ENCODE measurements at regions not wholly inside any gene's neighbourhood (a gene's known extent, or its start where the extent isn't known, plus 50 kb on each side); places are given as distances from the start of the nearest gene placed in this dataset.
"Not testable (repeated sequence)": the region's sequence is repeated elsewhere in the genome, so short reads cannot be mapped to it uniquely, and the experiment has no call there.

- Histone ChIP-seq H3K4me1 (no peaks in the 10 kb centered on the region), H3K27me3 (no peaks in the 10 kb centered on the region), H3K36me3 (no peaks in the 10 kb centered on the region), H3K9me3 (no peaks in the 10 kb centered on the region), H3K27ac (no peak overlapping the region), H3K4me3 (no peak overlapping the region)
- TF ChIP-seq POLR2A (IDR thresholded peaks at IDR 0.05) (no peak), POLR2AphosphoS5 (IDR thresholded peaks at IDR 0.05; ENCODE audit: insufficient read depth in 1 of 2, low read depth in 1 of 2) (no peak), CTCF (IDR thresholded peaks at IDR 0.05) (no peak)
- DNase-seq (ENCODE audit: extremely low spot score in 2 of 2): no peak
- intact Hi-C loops (cut with DNase I): no loop called here
Measured at GRCh38 chr2:131645177-131645765, 117.6 kb downstream of the CCDC74A start.

GRCh38 chr2:131646220-131646619, 118.5 kb downstream of the CCDC74A start:
- H3K9me3 ChIP-seq; intact Hi-C loops (cut with DNase I); H3K4me3 ChIP-seq; H3K36me3 ChIP-seq; H3K27me3 ChIP-seq; H3K27ac ChIP-seq; H3K4me1 ChIP-seq; DNase-seq (ENCODE audit: extremely low spot score in 2 of 2): not testable (repeated sequence)

- Histone ChIP-seq H3K27me3 (no peaks in the 10 kb centered on the region), H3K9me3 (no peaks in the 10 kb centered on the region), H3K4me3 (no peak overlapping the region), H3K4me1 (no peaks in the 10 kb centered on the region), H3K36me3 (no peaks in the 10 kb centered on the region), H3K27ac (no peak overlapping the region)
- TF ChIP-seq CTCF (IDR thresholded peaks at IDR 0.05): no peak
- no peak for TF ChIP-seq POLR2AphosphoS5 (IDR thresholded peaks at IDR 0.05; ENCODE audit: insufficient read depth in 1 of 2, low read depth in 1 of 2)
- TF ChIP-seq POLR2A (IDR thresholded peaks at IDR 0.05): no peak
- no peak for DNase-seq (ENCODE audit: extremely low spot score in 2 of 2)
- intact Hi-C loops (cut with DNase I): no loop called here
Measured at GRCh38 chr2:131646669-131647297, 119.1 kb downstream of the CCDC74A start.

- H3K4me1 ChIP-seq; H3K27me3 ChIP-seq; H3K36me3 ChIP-seq; H3K4me3 ChIP-seq; DNase-seq (ENCODE audit: extremely low spot score in 2 of 2); intact Hi-C loops (cut with DNase I); H3K9me3 ChIP-seq; H3K27ac ChIP-seq: not testable (repeated sequence)
Measured at GRCh38 chr2:131648565-131648964, 120.9 kb downstream of the CCDC74A start.

- intact Hi-C loops (cut with DNase I); H3K36me3 ChIP-seq; DNase-seq (ENCODE audit: extremely low spot score in 2 of 2); H3K9me3 ChIP-seq; H3K27me3 ChIP-seq; H3K4me1 ChIP-seq; H3K27ac ChIP-seq; H3K4me3 ChIP-seq: not testable (repeated sequence)
Measured at GRCh38 chr2:131652246-131652645, 124.6 kb downstream of the CCDC74A start.

GRCh38 chr2:131654107-131654506, 126.4 kb downstream of the CCDC74A start:
- H3K4me1 ChIP-seq; H3K36me3 ChIP-seq; H3K4me3 ChIP-seq; H3K27ac ChIP-seq; intact Hi-C loops (cut with DNase I); DNase-seq (ENCODE audit: extremely low spot score in 2 of 2); H3K27me3 ChIP-seq; H3K9me3 ChIP-seq: not testable (repeated sequence)

GRCh38 chr2:131656816-131657633, 129.3 kb downstream of the CCDC74A start:
- Histone ChIP-seq H3K9me3 (no peaks in the 10 kb centered on the region), H3K27ac (no peak overlapping the region), H3K4me3 (no peak overlapping the region), H3K36me3 (no peaks in the 10 kb centered on the region), H3K27me3 (no peaks in the 10 kb centered on the region), H3K4me1 (no peaks in the 10 kb centered on the region)
- DNase-seq (ENCODE audit: extremely low spot score in 2 of 2): no peak
- intact Hi-C loops (cut with DNase I): no loop called here
- TF ChIP-seq CTCF (IDR thresholded peaks at IDR 0.05) (no peak), POLR2A (IDR thresholded peaks at IDR 0.05) (no peak), POLR2AphosphoS5 (IDR thresholded peaks at IDR 0.05; ENCODE audit: insufficient read depth in 1 of 2, low read depth in 1 of 2) (no peak)
